ENCODE measurements at regions not wholly inside any gene's neighbourhood (a gene's known extent, or its start where the extent isn't known, plus 50 kb on each side); places are given as distances from the start of the nearest gene placed in this dataset.

DNA sequence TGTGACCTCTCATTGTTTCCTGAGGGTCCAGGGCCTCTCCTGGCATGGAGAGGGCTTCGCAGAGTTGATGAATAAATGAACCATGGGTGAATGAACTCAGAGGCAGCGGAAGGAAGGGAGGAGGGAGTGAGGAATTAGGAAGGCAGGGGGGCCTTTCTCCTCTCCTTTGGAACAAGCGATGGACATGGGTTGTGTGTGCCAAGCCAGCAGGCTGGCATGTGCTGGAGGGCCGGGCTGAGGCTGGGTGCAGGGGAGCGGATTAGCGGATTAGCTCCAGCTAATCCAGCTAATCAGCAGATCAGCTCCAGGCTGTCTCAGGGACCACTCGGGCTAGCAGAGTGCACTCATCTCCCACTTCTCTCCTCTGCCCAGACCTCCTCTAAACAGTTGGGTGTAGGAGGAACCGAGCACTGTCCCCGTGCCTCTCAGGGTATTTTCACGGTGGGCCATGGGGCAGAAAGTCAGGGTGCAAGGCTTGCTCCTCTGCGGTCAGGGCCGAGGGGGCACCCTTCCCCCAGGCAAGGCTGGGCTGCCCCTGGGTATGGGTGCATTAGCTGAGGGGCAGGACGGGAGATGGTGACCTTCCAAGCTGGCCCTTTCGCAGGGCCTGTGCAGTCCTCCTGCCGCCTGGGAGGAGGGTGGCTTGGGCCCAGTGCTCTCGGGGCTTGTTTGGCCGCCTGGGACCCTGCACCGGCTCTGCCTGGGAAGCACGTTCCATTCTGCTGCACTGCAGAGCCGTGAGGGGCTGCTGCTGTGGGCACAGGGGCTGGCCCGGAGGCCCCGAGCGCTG, 120.3 kb upstream of the B3GAT1 start:
- TF ChIP-seq, protein P1, sequence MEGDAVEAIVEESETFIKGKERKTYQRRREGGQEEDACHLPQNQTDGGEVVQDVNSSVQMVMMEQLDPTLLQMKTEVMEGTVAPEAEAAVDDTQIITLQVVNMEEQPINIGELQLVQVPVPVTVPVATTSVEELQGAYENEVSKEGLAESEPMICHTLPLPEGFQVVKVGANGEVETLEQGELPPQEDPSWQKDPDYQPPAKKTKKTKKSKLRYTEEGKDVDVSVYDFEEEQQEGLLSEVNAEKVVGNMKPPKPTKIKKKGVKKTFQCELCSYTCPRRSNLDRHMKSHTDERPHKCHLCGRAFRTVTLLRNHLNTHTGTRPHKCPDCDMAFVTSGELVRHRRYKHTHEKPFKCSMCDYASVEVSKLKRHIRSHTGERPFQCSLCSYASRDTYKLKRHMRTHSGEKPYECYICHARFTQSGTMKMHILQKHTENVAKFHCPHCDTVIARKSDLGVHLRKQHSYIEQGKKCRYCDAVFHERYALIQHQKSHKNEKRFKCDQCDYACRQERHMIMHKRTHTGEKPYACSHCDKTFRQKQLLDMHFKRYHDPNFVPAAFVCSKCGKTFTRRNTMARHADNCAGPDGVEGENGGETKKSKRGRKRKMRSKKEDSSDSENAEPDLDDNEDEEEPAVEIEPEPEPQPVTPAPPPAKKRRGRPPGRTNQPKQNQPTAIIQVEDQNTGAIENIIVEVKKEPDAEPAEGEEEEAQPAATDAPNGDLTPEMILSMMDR (IDR thresholded peaks at IDR 0.05), result no peak
- TF ChIP-seq POLR2A (IDR thresholded peaks at IDR 0.05), result no peak

All from right lobe of liver (tissue), 4 donors.